ENCODE measurements at regions not wholly inside any gene's neighbourhood (a gene's known extent, or its start where the extent isn't known, plus 50 kb on each side); places are given as distances from the start of the nearest gene placed in this dataset.

GRCh38 chr9:90029386-90029785, 424.6 kb downstream of the GADD45G start:
- no peak for TF ChIP-seq CTCF (conservative IDR thresholded peaks at IDR 0.05; ENCODE audit: low read depth in 2 of 2)
- TF ChIP-seq POLR2AphosphoS5 (IDR thresholded peaks at IDR 0.05; ENCODE audit: low read depth): no peak
- TF ChIP-seq EZH2phosphoT487 (IDR thresholded peaks at IDR 0.05; ENCODE audit: unreplicated experiment): no peak
- no peak for TF ChIP-seq EZH2 (IDR thresholded peaks at IDR 0.05; ENCODE audit: low read depth, unreplicated experiment)
- TF ChIP-seq JUNB (IDR thresholded peaks at IDR 0.05; ENCODE audit: unreplicated experiment): no peak
- TF ChIP-seq ETS1 (IDR thresholded peaks at IDR 0.05): no peak

Data from GM23338 (cell line).